NOMO-1 (cell line): ENCODE measurements at regions not wholly inside any gene's neighbourhood (a gene's known extent, or its start where the extent isn't known, plus 50 kb on each side); places are given as distances from the start of the nearest gene placed in this dataset.

Source experiments
- DNase-seq, 2 experiments: peaks; one replicate each; lab custom pipeline; 2025; ENCODE audit not compliant: unreplicated experiment in 2 of 2; lab: John Stamatoyannopoulos, UW

GRCh38 chr6:14618759-14619418 lies 501.3 kb downstream of the CD83 start:
- DNase-seq = no peak

- DNase-seq = no peak
These were observed 501.8 kb downstream of the CD83 start for GRCh38 chr6:14619419-14619781.

DNA sequence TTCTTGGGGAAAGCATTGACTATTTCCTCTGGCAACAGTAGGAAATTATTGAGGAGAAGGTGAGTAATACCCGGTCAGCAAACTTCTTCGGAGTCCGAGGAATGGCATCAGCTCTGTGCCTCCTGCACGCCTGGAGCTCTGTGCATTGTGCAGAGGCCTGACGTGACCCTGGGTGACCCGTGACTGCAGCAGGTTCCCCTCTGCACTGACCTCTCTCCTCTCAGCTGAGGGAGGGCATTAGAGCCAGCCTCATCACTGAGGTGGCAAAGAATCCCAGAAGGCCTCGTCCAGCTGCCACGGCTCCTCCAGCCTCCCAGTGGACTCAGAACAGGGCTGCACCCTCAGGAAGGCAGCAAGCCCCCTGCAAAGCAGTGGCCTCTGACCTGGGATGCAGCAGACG lies 502.9 kb downstream of the CD83 start:
- DNase-seq = no peak

DNA sequence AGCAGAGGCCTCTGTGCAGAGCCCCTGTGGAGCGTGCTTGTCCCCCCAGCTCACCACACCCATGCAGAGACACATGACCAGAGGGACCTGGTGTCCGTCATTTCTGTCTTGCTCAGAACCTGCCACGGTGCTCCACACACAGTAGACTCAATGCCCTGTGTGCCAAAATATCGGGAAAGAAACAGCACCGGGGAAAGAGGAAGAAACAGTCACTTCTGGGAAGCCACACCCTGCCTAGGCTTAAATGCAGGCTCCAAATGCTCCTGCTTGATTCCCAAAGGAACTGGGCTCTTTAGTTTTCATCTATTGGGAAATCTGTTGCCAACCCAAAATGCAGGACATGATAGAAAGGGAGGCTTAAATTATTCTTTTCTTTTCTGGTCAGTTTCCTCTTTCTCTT lies 503.9 kb downstream of the CD83 start:
- DNase-seq = peak in 1 of 2 experiments; percentile 7

GRCh38 chr6:14622085-14622484 lies 504.5 kb downstream of the CD83 start:
- DNase-seq = no peak

DNA sequence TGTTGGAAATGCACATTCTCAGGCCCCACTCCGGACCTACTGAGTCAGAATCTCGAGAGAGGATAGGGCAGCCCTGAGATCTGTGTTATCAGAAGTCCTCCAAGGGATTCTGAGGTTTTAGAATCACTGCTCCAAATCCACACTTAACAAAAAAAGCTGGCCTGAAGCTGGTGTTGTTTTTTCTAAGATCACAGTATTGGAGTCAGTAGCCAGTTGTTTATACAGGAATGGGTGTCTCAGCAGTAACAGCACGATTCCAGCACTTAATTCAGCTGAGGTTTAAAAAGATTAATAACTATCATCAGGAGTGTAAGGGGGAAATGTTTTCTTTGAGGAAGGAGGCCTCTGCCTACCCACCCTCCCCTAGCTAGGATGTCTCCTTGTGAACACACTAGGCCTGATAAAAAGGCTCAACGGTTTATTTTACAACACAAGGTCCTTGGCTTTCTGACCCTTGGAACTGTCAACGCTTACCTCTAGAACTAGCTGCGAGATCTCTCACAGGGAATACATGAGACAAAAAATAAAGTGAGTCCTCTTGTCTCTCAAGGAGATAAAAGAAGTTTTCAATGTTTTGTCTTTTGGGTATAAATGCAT lies 505.4 kb downstream of the CD83 start:
- DNase-seq = no peak

DNA sequence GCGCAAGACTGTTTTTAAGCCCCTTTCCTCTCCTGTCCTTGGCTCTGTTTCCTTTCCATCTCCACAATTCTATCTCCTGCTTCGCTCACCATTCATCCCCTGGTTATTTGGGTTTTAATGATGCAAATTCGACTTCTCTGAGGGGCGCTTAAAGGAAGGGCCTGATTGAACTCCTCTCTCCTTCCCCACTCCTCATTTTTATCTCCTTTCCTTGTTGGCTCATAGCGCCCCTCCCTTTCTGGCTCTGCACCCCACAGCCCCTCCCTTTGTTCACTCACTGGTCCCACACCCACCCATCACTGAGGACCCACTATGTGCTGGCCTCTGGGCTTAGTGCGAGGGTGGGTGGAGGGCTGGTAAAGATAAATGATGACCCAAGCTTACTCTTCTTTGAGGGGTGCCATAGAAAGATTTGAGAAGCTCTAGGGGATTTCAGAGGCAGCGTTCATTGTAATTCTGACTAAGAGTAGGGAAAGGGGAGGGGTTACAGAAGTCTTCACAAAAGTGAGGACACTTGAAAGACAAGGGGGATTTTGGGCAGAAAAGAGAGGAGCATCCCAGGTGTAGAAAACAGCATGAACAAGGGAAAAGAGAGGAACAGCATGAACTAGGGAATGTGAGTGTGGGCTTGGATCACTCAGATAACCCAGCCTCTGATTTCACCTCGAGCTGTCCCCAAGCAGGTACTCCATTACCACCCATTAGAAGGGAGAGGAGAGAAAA lies 507.8 kb downstream of the CD83 start:
- no peak for DNase-seq

DNA sequence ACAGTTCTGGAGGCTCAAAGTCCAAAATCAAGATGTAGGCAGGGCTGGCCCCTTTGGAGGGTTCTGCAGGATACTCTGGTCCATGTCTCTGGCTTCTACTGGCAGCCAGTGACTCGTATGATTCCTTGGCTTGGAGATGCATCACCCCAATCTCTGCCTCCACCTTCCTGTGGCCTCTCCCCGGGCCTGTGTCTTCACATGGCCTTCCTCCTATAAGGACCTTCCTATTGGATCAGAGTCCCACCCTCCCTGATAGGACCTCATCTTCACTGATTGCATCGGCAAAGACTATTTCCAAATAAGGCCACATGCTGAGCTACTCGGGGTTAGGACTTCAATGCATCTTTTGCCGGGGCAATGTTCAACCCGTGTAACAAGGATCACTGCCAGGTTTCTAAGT lies 509.0 kb downstream of the CD83 start:
- no peak for DNase-seq

DNA sequence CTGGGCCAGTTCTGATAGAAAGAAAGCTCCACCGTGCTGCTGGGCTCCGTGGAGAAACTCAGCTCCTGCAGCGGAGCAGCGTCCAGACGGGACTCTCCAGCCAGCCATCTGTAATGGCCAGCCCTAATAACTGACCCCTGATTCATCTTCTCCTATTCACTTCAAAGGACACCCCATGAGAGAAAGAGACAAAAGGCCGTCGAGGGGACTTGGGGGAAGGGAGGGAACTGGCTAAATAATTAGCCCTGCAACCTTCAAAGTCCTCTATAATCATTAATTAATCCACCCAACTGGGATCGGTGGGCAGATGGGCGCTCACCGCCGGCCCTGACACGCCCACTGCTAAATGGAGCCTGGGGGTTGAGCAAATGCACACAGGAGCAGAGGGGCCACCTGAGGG lies 512.4 kb downstream of the CD83 start:
- DNase-seq = no peak

DNA sequence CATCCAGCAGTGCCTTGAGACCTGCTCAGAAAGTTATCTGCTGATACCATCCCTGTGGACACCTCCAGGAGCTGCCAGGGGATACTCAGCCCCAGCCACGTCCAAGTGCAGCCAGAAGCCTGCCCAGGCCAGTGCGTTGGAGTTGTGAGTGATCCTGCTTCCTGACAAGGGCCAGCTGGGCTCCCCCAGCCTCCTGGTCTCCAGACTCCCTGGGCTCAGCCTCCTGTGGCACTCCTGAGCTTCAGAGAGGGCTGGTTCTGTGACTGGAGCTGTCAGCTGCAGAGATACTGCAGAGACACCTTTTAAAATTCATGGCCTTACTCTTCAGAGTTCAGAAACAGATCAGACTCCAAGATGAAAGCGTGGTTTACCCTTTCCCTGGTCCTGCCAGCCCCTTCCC lies 515.9 kb downstream of the CD83 start:
- no peak for DNase-seq

DNA sequence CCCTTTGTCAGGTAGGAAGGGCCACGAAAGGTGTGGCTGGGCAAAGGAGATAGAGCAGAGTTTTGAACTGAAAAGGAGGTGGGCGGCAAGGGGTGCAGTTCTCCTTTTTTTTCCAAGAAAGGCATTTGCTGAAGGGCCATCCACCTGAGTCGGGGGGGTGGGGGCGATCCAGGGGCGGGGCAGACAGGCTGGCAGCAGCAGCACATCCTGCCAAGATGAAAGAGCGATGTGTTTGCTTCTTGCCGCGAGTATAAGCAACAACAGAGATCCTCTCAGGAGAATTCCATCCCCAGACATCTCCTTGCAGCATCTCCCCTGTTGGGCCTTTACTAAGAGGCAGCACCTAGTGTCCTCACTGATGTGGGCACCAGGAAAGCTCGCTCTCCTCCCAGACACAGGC lies 516.5 kb downstream of the CD83 start:
- DNase-seq = no peak

- DNase-seq = no peak
These were observed 517.6 kb downstream of the CD83 start for GRCh38 chr6:14635195-14635594.

DNA sequence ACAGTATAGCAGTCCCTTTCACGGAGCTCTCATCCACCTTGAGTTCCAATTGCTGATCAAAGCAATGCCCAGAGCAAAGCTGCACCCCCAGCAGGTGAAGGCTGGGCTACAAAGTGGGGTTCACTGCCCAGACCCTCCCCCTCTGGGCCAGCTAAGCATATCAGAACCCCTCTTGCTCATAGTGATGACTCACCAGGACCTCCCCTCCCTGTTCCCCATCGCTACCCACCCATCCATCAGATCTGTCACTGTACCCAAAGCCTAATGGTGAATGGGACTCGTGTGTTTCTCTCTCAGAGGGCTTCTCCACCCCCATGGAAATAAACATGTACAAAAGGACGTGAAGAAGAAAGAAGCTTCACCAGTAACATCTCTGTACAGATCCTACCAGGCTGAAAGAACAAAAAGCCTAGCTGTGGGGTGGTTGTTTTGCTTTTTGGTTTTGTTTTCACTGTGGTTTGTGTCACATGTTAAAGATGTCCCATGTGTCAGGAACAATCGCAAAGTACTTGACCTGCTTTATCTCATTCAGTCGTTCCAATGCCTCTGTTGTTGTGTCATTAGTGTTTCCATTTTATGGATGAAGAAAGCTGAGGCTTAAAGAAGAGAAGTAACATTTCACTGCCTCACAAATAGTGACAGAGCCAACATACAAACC lies 518.5 kb downstream of the CD83 start:
- DNase-seq = no peak

- DNase-seq = peak in 1 of 2 experiments; percentile 10
These were observed 520.9 kb downstream of the CD83 start for GRCh38 chr6:14638435-14638905.

GRCh38 chr6:14638906-14639761 lies 521.6 kb downstream of the CD83 start:
- DNase-seq = peak in 1 of 2 experiments; percentile 35

DNA sequence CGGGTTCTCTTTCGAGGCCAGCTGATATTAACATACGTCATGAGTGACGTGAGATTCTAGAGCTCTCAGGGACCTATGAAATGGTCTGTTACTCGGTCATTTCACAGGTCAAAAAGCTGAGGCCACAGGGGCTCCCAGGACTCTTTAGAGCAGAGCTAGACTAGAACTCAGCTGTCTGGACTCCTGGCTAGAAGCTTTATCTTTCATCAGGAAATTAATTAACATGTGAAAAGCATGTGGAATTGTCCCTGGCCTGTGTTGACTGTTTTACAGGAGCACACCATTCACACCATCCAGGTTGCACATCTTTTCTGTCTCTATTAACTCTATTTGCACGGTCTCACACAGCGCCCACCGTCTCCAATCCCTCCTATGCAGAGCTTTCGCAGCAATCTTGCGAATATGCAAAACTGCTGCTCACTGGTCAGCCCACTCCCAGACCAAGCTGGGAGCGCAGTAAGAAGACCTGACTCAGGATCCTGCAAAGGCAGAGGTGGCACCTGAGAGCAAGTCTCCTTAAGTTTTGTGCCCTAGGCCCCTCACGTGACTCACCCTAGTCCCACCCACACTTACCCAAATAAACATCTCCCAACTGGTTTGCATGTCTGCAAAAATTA lies 522.5 kb downstream of the CD83 start:
- DNase-seq = no peak

DNA sequence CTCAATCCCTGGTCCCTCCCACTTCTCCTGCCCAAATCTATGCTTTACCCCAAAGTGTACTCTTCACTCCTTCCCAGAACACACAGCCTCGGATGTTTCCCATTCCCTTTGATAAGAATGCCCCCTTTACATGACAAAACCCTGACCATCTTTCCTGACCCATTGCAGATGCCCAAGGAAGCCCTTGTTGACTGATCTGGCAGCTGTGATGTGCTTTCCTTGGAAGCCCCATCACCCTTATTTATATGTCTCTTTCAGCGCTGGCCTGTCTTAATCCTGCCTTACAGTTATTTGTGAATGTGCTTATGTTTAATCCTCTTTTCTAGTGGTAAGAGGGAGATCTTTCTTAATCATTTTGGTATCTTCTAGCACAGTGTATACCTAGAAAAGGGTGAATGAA lies 523.1 kb downstream of the CD83 start:
- DNase-seq = no peak

DNA sequence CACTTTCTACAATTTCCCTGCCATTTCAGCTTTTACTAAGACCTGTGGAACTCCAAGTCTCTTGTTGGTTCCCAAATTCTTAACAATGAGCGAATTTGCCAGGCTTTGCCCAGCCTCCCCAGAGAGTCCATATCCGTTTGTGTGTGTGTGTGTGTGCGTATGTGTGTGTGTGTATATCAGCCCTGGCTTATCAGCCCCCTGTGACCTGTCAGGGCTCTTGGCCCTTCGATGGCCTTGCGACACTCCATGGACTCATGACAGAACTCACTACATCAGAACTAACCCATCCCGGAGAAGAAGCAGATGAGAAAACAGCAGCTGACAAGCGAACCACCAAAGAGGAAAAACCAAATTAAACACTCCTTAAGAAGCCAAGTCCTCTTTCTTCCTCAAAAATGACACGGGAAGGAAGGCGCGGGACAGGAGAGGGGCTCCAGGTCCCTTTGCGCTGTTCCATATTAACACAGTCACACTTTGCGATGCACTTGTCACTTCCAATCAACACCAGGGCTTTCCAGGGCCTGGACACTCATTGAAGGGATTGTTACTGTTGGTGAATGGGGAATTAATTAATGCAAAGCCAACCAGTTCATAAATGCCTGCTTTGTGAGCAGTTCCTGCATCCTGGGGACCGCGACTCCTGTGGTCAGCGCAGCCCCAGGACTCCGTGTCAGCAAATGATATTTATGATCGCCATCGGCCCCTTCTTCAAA lies 524.0 kb downstream of the CD83 start:
- DNase-seq = no peak

- DNase-seq = no peak
These were observed 524.5 kb downstream of the CD83 start for GRCh38 chr6:14642136-14642505.

- DNase-seq = no peak
These were observed 525.3 kb downstream of the CD83 start for GRCh38 chr6:14642842-14643241.
